ENCODE measurements at regions not wholly inside any gene's neighbourhood (a gene's known extent, or its start where the extent isn't known, plus 50 kb on each side); places are given as distances from the start of the nearest gene placed in this dataset.

GRCh38 chr9:89722712-89723111, 117.9 kb downstream of the GADD45G start (continued):
- TF ChIP-seq CHD7 (IDR thresholded peaks at IDR 0.05; ENCODE audit: insufficient replicate concordance, low read length) (no peak), TCF12 (IDR thresholded peaks at IDR 0.05; ENCODE audit: low read depth, low read length) (no peak), SRF (IDR thresholded peaks at IDR 0.05; ENCODE audit: low read depth, low read length) (no peak), BACH1 (IDR thresholded peaks at IDR 0.05; ENCODE audit: low read length) (no peak), SIX5 (IDR thresholded peaks at IDR 0.05; ENCODE audit: low read depth, low read length) (no peak)
- TF ChIP-seq, protein P1, sequence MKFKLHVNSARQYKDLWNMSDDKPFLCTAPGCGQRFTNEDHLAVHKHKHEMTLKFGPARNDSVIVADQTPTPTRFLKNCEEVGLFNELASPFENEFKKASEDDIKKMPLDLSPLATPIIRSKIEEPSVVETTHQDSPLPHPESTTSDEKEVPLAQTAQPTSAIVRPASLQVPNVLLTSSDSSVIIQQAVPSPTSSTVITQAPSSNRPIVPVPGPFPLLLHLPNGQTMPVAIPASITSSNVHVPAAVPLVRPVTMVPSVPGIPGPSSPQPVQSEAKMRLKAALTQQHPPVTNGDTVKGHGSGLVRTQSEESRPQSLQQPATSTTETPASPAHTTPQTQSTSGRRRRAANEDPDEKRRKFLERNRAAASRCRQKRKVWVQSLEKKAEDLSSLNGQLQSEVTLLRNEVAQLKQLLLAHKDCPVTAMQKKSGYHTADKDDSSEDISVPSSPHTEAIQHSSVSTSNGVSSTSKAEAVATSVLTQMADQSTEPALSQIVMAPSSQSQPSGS (IDR thresholded peaks at IDR 0.05; ENCODE audit: low read length): no peak

All from H1 (cell line).